ENCODE measurements at regions not wholly inside any gene's neighbourhood (a gene's known extent, or its start where the extent isn't known, plus 50 kb on each side); places are given as distances from the start of the nearest gene placed in this dataset.
A peak's percentile ranks its signal among the peaks of the same experiment; 100 is the strongest.

DNA sequence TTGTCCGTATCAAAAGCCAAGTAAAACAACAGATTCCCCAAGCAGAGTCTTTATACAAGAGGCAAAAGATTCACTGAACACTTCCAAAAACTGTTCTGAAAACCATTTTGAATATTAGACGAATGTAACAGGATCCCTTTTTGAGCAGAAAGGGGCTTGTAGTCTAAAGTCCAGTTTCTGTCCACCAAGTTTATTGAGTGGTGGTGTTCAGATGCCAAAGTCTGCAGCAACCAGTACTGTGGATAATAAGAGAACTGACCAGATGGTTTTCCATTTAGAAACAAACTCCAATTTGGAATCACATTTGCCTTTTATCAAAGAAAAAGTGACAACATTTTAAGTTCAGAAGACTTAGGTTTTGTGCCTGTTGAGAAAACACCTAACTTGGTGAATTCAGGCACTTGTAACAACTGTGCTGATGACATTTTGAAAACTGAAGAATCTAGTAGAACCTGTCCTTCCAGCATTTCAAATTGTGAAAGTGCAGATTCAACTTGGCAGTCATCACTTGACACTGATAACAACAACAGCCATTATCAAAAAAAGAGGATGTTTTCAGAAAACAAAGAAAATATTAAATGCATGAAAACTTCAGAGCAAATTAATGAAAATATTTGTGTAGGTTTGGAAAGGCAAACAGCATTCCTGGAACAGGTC is 217.1 kb downstream of the CSNK2A3 start:
- peak; percentile 19 for DNase-seq

DNA sequence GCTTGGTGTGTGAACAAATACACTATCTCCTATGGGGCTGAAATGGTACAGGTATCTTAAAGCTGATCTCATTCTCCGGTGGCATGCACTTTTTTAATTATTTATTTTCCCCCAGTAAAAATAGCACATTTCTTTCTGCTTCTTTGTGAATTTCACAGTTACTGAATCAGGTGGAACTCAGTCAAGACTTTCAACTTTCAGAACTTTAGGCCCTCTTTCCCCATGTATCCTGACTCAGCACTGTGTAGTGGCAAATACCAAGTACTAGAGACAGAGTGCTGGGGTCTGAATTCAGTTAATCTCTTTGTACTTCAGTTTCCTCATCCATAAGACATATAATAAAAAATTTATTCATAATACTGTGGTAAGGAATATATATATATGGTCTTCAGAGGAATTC is 223.9 kb downstream of the CSNK2A3 start:
- no peak for DNase-seq

DNA sequence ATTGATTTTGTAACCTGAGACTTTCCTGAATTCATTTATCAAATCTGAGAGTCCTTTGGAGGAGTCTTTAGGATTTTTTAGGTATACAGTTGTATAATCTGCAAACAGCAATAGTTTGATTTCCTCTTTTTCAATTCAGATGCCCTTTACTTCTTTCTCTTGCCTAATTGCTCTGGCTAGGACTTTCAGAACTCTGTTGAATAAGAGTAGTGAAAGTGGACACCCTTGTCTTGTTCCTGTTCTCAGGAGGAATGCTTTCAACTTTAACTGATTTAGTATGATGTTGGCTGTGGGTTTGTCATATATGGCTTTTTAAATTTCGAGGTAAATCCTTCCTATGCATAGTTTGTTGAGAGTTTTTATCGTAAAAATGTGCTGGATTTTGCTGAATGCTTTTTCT is 227.4 kb downstream of the CSNK2A3 start:
- DNase-seq: no peak

DNA sequence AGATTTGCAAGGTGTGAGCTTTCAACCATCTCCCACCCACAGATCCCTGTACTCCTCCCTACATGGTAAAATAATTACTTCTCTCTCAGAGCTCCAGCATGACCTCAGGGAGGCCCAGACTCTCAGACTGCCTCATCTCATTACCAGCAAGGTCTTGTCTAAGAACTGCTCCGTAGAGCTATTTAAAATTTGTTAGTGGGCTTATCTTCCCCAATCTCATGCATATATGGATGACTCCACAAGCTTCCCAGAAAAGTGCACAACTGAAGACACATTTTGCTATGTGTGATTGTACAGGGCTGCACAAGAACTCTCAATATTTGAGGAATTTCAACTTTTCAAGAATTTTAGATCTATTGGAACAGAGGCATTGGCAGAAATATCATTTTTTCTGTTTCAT is 230.3 kb downstream of the CSNK2A3 start:
- DNase-seq: no peak

DNA sequence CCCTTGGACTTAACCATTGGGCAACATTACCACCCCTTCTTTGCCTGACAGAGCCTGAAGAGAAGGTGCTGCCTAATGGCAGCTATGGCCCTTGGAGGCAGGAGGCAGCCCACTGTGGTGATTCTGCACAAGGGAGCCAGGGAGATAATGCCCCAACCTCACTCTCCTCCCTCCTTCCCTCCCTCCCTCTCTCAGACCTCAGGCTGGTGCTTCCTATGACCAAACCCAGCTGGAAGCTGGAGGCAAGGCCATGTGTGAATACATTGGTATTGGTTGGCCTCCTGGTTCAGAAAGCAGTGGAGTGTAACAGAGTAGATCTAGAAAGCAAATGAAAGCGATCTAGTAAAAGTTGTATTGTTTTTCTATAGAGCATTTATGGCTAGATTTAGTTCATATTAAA is 233.1 kb downstream of the CSNK2A3 start:
- no peak for DNase-seq

DNA sequence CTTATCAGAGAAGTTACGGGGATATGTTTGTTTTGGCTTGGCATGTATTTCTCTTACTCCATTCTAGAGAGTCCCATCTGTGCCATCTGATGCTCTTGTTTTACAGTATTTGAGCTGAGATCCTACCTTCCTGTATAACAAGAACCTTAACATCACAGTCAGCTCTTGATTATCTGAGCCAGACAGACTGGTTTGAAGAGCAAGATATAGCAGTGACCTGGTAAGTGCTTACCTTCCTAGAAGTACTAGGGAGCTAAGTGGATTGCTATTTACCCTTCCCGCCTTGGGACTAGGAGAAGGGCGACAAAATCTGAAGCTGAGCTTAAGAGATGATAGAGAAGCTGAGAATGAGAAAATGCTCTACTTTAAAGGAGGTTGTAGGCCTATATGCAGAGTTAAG is 235.3 kb downstream of the CSNK2A3 start:
- no peak for DNase-seq

DNA sequence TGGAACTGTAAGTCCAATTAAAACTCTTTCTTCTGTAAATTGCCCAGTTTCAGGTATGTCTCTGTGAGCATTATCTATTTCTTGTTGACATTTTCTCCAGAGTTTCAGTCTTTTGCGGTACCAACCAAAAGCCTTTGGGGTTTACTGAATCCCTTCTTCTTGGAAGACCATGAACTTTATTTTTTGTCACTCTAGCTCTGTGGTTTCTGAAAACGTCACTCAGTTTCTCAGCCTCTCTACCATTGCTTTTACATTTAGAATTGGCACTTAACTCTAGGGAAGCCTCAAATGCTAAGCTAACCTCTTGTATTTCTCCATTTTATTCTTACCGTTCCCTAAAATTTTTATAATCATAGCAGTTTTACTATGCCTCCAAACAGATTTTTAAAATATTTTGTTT is 237.6 kb downstream of the CSNK2A3 start:
- no peak for DNase-seq

DNA sequence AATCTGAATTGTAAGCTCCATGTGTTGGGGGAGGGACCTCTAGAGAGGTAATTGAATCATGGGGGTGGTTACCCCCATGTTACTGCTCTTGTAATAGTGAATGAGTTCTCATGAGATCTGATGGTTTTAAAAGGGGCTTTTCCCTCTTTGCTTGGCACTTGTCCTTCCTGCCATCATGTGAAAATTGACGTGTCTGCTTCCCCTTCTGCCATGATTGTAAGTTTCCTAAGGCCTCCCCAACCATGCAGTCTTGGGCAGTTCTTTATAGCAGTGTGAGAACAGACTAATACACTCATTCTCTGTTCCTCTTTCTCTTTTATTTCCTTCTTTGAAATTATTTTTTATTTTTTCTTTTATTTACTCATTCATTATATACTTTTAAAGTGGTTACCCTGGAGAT is 239.4 kb downstream of the CSNK2A3 start:
- DNase-seq: no peak

DNA sequence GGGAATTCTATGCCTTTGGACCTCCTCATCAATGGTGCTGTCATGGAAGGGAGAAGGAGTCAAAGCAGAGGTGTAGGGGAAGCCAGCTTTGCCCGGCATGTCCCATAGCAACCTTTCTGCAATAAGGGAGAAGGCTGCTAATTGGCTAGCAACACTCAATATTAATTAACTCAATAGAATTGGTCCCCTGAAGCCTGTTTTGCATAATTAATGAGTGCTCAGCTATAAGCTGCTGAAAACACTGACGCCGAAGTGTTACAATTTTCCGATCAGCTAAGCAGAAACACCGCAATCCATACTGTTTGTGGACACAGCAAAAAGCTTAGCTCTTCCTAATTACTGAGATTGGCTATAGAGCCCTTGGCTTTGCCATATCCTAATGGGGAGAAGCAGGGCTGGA is 245.0 kb downstream of the CSNK2A3 start:
- no peak for DNase-seq

DNA sequence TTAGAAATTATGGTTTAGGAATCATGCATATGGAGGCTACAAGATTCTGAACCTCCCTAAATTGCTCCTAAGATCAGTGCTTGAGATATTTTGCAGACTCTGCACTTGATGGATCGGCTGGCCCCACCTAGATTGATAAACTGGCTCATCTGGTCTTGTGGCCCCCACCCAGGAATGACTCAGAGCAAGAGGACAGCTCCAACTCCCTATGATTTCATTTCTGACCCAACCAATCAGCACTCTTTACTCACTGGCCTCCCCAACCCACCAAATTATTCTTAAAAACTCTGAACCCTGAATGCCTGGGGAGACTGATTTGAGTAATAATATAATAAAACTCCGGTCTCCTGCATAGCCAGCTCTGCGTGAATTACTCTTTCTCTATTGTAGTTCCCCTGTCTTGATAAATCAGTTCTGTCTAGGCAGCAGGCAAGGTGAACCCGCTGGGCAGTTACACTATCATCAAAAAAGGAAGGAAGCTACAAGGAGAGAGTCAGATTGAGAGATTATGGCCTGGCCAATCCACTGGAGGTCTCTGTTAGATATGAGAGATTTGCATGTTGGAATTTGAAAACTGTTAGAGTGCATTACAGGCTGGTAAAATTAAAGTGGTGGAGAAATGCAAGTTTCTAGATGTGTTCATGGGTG is 245.8 kb downstream of the CSNK2A3 start:
- DNase-seq: no peak

DNA sequence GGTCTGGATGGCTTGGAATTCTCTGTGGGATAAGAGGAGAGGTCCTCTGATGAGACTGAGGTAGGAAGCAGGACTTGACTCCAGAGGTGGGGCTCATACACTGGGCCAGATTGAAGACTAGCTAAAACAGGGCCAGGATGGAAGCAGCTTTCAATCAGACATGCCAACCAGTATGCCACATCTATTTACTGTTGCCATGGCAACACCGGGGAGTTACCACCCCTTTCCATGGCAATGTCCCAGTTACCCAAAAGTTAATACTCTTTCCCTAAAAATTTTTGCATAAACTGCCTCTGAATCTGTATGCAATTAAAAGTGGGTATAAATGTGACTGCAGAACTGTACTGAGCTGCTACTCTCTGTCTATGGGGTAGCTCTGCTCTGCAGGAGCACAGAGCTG is 247.5 kb upstream of the ZBED5 start:
- DNase-seq: no peak

DNA sequence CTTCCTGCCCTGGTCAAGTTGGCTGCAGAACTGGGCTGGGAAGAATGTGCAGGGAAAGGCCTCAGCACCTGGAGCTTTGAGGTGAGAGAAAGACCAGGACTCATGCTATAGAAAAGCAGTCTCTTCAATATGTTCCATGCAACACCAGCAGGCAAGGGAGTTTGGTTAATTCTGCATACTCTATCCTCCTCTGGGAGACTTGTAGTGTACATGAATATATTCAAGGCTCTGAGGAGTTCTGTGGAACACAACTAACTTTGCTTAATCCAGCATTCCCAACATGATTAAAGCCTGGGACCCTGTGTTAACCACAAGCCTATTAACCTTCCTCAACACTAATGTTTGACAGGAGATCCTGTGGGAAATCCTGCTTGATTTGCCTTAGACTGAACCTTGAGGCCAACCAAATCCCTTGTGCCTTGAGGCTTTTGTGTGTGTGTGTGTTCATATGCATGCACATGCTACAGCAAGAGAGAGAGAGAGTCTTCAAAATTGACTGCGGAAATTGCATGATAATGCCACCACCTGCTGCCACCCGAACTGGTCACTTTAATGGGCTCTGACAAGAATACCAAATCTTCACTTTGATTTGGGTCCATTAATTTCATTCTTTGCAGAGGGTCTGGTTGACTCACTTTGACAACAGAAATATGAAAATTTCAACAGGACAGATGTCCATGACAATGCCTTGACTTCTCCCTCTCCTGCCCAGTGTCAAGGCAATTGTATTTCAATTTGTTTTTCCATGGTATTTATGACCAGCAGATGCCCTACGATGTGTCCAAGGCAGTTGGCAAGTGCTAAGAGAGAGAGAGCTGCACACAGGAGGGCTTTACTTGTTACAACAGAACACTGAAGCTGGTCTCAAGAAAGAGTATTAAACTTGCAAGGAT is 238.2 kb upstream of the ZBED5 start:
- DNase-seq: no peak

DNA sequence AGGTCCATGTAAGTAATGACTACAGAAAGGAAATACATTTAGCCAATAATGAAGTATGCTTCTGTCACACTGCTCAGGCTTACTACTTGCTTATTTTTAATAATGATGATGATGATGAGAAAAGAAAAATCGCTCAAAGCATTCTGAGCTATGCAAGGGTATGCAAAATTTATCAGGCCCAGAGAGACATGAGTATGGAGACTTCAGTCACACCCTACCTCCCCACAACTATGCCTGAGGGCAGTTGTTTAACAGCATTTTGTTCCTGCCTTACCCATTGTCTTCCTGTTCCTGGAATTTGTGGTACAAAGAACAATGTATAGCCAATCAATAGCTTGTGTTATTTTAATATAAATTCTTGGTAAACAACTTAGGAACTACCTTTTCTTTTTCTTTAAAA is 232.6 kb upstream of the ZBED5 start:
- no peak for DNase-seq

DNA sequence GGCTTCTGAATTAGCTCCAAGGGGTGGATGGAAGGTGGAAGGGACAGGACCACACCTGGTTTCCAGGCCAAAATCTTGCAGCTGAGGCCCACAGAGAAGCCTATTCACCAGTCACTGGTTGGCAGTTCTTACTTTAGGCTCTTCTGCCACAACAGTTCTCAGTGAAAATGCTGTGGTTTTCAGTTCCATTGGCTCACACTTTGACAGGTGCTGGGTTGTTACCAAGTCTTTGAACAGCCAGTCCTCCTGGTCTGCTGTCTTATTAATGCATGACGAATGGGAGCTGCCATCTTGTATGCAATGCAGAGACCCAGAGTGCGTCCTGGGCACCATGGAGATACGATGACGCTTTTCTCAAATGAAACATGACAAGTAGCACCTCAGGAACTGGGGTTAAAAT is 232.0 kb upstream of the ZBED5 start:
- no peak for DNase-seq

DNA sequence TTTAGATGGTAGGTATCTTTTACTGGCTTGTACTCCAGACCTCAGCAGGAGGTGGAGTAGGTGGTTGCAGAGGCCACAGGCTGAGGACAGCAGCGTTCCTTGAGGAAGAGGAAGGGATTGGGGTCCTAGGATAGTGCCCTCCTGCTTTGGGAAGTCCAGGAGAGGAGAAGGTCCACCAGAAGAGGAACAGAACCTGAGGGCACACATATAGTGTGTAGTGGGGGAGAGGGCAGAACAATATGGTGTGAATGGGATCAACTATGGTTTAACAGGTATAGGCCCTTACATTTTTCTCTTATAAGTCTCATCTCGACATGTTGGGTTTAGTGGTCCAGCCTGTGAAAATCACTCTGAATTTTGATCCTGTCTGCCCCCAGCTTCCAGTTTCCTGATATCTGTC is 229.1 kb upstream of the ZBED5 start:
- no peak for DNase-seq

DNA sequence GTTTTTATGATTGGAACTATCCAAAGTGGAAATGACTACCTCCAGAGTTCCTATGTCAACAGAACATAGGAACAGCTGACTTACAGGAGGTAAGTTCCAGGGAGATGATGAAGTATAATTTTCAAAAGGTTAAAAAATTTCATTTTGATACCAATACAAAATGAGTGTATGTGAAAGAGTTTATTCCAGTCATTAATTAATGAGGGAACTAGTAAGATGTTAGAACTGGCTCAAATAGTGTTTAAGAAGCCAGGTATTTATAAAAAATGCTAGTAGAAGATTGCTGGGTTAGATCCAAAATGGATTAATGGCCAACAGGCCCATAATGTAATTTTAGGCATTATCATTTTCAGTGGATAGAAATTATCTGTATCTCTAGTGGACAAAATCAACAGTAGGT is 227.7 kb upstream of the ZBED5 start:
- DNase-seq: no peak

DNA sequence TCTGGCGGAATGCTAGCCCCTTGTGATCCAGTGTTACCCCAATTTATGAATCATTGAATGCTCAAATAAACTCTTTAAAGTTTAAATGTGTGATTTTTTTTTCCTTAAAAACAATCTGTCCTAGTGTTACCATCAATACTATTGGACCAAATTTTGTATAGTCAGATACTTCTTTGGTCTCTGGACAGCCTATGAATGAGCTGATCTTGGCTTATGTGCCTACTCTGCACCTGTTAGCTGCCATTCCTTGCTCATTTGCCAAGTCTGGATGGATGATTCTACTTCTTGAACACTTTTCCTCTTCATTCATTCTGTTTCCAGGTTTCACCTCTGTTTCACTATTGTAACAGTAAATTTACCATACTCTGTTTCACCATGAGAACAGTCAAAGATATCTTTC is 226.5 kb upstream of the ZBED5 start:
- DNase-seq: peak; percentile 30

DNA sequence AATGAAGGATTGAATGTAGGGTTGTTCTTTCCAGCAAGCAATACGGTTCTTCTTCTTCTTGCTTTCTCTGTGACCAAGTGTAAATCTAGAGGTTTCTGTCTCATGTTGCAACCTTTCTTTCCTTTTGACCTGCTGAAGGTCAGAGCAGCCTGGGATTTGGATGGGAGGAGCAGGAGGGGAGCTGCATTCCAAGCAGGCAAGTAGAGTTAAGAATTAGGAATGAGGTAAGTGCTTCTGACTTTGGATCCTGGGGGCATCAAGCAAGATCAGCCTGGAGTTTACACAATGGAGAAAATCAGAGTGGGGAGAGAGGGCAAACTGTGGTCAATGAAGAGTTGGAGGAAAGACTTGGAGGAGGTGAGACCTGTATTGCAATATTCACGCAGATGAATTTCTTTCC is 225.6 kb upstream of the ZBED5 start:
- DNase-seq: no peak

DNA sequence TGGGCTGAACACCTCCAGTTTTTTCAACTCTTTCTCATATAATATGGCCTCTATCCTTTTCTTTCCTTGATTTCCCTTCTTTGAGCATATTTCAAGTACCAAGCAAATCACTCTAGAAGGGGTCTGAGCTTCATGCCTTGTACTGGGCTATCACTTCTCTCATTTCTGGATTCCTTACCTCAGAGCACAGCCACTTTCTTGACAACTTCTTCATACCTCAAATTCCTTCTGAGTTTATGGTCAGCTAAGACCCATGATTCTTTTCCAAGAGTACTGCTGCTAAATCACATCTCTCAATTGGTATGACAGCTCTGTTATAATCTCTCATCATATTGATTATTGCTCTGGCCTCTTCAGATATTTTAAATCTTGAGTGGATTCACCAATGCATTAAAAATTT is 224.8 kb upstream of the ZBED5 start:
- no peak for DNase-seq

DNA sequence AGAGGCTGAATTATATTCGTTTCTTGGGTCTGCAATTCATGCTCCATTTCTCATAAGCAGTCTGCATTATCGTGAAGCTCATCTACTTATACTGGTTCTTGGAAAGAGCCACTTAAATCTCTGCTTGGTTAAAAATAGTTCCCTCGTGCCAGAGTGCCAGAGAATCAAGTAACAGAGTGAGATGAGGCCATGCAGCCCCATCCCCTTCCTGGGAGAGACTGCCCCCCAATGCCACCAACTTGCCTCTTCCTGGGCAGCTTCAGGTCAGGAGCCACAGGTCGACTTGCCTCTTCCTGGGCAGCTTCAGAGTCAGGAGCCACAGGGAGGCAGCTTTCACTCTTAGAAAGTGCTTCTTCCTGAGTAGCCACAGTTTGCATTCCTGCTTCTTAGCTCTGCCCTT is 223.9 kb upstream of the ZBED5 start:
- peak; percentile 47 for DNase-seq

DNA sequence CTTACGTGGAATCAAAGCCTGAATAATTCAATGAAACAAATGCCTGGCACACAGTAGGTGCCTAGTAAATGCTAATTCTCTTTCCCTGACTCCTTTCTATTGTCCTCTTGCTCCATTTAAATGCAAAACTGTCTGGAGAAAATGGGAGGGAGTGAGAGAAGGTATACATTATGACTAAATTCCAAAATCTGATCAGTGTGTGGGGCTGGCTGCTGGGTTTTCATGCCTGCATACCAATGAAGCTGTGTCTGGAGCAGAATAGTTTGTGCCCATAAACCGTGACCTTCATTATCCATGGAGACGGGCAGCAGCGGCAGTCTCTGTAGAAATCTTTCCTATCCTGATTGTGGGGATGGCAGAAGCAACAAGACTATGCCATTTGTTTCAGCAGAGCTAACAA is 223.4 kb upstream of the ZBED5 start:
- no peak for DNase-seq

DNA sequence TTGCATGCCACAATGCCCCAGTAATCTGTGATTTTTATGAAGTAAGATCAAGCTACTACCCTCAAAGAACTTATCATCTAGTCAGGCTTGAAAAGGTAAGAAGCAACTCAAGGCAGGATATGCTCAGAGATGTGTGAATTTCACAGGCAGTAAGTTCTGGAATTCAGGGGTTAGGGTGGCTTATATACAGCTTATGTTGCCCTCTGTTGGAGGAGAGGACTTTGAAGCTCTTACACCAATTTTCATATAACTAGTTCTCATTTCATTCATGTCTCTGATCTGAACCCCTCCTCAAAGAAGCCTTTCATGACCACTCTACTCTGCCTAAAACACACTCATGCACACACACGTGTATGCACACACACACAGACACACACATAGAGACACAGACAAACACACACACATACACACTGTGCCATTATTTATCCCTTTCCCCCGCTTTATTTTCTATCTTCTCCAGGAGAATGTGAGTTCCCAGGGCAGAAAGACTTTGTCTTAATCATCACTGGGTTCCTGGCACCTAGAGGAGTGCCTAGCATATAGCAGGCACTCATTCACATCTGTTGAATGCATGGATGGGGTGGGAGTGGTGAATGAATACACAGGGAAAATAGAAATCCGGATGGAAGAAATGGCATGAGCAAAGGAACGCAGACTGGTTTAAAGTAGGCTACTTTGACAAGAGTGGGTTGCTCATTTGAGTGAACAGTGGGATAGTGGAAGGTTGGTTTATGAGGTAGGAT is 220.7 kb upstream of the ZBED5 start:
- no peak for DNase-seq

DNA sequence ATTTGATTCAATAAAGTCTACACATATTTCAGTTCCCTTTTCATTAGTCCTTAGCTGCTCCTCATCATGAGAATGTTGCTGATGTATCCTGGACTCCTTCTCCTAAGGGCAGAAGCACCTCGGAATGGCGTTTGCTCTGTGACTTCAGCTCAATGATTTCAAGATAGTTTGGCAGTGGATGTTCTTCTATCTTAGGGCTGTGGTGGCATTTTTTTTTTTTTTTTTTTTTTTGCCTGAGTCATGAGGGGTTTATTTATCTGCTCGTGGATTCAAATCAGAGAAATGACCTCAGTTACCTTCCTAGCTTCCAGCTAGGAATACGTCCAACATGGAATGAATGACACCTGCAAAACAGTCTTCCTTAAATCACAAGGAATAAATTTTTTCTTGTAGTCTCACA is 220.0 kb upstream of the ZBED5 start:
- no peak for DNase-seq

All from tongue (tissue), 1 donor.